NCI-H1930 (cell line): ENCODE measurements at regions not wholly inside any gene's neighbourhood (a gene's known extent, or its start where the extent isn't known, plus 50 kb on each side); places are given as distances from the start of the nearest gene placed in this dataset.
"Not testable (repeated sequence)": the region's sequence is repeated elsewhere in the genome, so short reads cannot be mapped to it uniquely, and the experiment has no call there.

ENCODE experiments used
- DNase-seq, 2 experiments: peaks; one replicate each; lab custom pipeline; 2025; lab: John Stamatoyannopoulos, UW

DNA sequence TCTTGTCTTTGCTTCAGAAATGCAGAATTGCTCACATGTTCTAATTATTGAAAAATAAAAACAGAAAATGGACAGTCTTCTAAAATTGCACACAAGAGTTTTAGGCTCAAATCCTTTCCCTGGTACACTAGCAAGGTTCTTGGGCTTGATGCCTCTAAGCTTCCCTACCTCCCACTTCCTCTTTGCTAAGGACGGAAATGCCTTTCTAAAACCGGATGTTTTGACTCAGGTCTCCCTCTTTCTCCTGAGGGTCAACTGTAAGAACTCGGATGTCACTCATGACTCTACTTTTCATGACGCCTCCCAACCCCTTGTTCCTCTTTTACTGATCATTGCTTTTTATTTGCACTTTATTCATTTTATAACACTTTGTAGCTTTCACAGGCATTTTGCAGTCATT, 613.5 kb downstream of the C6orf118 start:
- DNase-seq: no peak

DNA sequence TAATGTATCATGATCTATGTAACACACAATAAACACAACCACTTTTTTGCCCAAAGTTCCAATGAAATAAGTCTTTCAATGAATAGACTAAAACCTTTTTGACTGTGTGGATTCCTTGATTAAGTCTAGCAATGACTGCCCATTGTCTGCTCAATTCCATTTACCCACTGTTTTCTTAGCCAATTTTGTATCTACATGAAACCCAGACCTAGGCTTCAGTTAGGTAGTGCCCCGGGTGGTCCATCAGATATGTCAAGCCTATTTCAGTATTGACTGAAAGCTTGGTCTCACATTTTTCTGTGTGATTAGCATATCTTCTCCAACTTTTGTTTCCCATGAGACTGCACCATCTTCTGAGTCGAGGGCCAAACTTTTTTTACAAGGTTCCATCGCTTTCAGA, 615.0 kb downstream of the C6orf118 start:
- no peak for DNase-seq

DNA sequence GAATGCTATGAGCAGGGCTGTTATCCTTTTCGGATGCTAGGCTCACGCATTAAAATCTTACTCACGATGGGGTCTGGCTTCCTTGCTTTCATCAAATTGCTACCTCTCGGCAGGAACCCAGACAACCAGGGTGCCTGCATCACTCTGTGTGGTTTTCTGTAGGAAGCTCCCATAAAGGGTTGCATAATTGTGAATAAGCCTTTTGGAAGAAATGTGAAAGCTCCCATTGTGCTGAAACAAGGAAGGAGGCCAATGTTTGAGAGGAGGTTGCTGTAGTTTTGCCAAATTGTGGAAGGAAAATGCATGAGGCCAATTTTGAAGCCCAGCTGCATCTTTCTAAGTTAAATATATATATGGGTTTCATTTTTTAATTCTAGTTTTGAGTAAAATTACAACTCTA, 615.5 kb downstream of the C6orf118 start:
- no peak for DNase-seq

DNA sequence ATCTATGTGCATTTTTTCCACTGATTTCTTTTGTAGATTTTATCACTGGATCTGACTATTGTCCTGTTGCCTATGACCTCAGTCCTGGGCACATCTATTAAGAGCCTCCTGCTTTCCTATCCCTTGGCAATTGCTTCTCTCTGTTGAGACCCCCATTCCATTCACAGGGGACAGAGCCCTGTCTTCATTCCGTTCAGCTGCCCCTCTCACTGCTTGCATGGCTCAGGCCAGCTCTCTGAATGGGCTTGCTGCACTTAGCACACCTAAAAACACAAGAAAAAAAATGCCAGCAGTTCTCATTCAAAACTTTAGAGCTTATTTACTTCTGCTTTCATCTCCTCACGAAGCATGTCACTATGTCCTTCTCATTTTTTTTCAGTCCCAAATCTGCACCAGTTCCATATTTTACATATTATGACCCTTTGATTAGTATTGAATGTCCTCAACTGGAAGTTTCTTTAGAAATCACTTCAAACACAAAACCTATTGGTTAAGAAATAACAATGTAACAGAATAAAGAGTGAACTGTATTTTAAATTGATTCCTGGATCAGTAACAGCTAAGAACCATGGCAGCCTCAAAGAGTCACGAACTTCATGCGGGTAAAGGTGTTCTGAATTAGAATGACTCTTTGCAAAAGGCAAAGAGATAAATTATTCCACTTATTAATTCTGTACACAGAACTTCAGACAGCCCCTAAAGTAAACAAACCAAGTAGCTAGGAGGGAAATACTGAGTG, 616.5 kb downstream of the C6orf118 start:
- DNase-seq: no peak

DNA sequence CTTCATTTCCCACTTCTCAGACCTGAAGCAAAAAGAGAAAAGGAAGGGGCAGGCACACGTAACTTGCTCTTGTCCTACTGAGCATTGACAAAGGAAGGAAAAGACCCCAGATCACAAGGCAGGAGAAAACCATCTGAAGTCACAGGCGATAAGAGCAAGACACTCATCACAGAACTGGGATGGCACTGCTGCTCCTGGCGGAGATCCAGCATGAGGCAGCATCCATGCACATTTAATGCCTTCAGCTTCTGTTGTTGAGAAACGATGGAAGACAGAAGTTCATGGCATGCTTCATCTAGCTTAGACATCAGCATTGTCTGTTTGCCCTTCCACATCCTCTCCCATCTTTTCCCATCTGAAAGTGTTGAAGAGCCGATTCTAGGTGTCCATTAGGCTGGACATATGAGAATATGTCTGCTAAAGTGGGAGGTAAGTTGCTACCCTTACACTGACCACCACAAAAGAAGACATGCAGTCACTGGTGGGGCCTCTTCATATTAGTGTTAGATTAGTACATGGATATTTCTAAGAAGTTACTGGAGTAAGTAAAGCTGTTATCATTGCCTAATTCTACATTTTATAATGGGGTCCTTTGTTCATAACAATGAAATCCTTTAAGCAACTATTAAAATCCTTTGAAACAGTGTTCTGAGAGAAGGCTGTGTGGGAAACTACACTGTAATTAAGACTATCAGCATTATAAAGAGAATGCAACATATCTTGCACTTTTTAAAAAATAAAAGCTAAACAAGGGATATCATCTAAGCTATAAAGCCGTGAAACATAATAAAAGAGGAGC, 618.5 kb downstream of the C6orf118 start:
- DNase-seq: no peak

DNA sequence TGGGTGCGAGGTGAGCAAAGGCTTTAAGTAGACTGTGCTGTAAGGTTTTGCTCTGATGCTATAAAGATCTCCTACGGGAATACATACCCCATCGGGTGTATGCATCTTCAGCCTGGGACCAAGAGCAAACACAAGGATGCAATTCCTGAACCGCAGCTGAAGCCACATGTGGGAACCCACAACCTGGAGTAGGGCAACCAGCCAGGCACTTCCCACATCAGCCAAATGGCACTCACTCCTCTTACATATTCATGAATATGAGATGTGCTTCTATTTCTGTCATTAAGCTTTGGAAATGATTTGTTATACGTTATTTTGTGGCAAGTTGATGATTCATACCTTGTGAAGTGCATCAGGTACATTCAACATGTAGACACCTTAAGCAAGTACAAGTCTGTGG, 619.2 kb downstream of the C6orf118 start:
- no peak for DNase-seq

DNA sequence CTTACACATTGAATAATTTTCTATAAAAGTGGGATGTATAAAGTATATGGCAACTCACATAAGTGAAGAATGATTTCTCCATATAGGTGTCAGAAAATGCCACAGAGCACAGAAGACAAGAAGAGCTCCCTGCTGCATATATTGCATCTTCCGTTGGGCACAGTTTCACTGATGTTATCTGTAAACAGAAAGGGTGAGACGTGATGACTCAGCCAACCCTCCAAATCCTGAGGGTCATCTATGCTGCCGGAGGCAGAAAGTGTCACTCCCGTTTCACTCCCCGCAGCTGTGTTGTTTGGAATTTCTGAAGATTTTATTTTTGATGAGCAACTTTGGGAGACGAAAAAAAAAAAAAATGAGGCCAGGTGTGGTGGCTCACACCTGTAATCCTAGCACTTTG, 644.1 kb downstream of the C6orf118 start:
- DNase-seq: no peak

DNA sequence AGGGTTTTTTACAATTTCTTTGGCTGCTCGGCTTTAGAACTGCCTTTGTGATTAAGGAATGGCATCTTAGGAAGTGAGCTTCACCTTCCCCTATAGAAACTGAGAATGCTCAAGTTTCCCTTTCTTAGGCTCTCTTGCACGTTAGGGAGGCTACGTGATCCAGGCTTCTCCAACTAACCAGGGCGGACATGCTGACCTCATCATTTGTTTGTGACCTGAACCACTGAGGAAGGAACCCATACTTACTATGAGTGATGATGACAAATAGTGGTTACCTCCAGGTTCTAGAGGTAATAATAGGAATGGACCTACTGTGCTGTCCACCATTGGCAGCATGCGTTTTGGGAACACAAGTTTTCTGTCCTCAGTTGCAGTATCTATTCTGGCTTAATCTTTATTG, 645.8 kb downstream of the C6orf118 start:
- no peak for DNase-seq

DNA sequence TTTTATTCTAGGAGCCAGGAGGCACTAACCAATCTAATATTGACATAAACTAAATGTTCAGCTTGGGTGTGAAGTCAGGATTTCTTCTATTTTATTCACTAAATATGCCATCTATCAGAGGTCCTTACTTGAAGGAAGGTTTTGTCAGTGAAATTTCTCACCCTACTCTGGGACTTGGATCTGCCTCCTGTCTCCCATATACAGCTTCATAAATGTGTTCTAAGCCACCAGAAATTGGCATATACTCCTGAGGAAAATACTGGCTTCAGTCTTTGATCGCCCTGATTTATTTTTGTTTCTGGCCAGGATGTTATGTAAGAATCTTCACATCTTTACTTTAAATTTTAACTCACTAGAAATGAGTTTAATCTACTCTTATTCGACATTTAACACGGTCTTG, 647.7 kb downstream of the C6orf118 start:
- no peak for DNase-seq

DNA sequence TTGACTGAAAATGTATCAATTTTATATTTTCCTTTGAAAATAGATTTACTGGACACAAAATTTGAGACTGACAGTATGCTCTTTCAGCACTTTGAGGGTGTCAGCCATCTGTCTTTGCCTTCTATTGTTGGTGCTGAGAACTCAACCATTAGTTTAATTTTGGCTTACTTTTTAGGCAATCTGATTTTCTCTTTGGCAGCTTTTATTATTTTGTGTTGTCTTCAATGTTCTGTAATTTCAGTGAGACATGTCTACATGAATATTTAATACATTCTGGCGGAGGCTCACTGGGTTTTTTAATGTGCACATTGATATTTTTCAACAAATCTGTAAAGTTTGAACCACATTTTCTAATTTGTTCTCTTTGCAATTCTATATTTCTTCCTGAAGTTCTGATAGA, 648.6 kb downstream of the C6orf118 start:
- DNase-seq: no peak

DNA sequence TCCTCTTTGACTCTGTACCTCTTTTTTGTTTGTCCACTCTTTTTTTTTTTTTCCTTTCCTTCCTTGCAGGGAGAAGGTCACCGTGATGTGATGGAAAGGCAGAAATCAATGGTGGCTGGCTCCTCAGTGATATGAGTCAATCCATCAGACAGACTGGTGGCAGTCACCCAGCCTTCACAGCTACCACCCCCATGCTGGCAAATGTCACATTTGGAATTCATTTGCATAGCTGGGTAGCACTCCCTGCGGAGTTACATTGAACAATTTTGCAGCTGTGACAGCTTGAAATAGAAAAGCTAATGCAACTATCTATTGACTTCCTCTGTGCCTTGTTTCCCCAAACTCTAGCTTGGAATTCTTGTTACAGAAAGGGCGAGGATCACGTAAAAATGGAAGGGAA, 668.4 kb downstream of the C6orf118 start:
- DNase-seq: no peak

DNA sequence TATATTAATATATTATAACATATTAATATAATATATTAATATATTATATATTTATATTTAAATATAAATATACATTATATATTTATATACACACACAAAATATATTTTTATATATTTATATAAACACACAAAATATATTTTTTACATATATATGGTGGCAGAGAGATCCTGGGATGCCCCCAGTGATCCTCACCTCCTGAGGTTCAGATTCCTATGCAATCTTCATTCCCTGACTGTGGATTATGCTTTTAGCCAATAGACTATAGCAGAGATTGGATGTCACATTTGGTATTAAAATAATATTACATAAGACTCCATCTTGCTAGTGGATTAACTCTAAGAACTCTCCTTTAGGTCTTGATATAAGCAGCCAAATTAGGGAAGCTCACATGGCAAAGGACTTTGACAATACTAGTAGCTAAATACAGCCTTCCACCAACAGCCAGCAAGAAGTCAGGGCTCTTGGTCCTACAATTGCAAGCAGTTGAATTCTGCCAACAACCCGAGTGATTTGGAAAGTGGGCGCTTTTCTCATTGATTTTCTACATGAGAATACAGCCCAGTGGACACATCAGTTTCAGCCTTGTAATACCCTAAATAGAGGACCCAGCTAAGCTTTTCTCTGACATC, 681.0 kb downstream of the C6orf118 start:
- DNase-seq: no peak

DNA sequence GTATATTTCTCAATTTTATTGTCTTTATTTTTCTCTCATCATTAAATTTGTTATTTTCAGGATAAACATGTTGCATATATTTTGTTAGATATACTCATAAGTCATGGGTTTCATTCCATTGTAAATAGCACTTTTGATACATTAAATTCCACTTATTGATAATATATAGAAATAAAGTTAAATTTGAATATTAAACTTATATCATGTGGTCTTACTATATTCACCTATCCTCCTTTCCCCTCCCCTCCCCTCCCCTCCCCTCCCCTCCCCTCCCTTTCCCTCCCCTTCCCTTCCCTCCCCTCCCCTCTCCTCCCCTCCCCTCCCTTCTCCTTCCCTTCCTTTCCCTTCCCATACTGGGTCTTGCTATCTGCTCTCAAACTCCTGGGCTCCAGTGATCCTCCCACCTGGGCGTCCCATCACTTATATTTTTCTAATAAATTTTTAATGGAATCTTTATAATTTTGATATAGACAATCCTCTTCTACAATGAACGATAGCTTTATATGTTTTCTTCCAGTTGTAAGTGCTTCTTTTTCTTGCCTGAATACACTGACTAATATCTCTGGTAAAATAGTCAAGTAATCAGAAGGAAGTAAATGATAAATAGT, 692.4 kb downstream of the C6orf118 start:
- DNase-seq: no peak

DNA sequence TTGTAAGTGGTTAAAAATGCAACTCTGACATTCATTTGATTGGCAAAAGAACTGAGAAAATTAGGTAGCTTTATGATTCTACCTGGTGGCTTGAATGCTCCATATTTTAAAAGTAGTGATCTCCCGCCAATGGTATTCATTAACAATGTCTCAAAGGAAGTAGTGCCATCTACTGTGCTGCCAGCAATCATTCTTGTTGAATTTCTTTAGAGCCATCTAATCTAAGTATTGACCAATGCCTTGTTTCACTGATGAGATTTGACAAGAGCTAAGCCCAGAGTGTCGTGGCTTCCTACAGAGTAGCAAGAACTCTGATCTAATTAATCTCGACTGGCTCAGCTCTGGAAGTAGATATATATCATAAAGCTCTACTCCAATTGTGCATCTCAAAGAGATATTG, 696.7 kb downstream of the C6orf118 start:
- no peak for DNase-seq

DNA sequence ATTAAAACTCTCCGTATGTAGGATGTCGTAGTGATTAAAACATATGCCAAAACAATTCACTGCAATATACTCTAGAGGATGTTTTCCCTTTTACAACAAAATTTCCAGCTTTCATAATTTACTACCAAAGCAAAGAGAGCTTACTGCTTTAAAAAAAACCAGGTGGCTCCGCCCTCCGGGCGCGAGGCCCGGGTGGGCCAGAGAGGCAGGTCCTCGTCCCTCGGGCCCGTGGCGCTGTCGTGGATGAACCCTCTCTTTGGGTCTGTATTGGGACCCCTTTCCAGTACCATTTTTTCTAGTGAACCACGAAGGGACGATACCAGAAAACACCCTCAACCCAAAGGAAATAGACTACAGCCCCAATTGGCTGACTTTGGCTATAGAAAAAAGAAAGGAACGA, 698.5 kb downstream of the C6orf118 start:
- DNase-seq: not testable (repeated sequence)

DNA sequence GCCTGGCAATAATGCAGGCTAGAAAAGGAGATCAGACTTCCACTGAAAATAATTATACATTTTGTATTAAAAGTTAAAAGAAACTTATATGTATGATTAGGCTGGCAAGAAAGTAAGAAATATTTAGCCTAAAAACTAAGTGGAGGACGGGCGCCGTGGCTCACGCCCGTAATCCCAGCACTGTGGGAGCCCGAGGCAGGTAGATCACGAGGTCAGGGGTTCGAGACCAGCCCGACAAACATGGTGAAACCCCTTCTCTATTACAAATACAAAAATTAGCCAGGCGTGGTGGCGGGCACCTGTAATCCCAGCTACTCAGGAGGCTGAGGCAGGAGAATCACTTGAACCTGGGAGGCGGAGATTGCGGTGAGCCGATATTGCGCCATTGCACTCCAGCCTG, 707.0 kb downstream of the C6orf118 start:
- DNase-seq: not testable (repeated sequence)

DNA sequence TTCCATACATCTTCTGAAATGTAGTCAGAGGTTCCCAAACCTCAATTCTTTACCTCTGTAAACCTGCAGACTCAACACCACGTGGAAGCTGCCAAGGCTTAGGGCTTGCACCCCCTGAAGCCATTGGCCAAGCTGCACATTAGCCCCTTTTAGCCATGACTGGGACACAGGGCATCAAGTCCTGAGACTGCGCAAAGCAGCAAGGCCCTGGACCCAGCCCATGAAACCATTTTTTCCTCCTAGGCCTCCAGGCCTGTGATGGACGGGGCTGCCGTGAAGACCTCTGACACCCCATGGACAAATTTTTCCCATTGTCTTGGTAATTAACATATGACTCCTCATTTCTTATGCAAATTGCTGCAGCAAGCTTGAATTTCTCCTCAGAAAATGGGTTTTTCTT, 727.8 kb downstream of the C6orf118 start:
- no peak for DNase-seq

DNA sequence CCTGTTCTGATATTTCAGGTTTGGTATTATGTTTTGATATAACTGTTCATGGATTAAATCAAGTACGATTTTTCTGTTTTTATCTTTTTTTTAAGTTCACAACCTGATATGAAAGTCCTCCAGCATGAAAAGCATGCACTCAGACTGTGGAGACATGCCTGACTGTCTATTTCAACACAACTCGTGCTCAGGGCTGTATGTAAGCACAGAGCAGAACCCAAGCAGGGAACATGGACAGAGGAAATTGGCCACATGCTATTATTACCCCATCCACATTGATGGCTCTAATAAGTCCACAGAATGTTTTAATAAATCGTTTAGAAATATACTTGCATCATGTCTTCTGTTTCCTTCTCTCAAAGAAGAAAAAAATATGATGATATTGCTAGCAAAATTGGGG, 730.4 kb downstream of the C6orf118 start:
- no peak for DNase-seq

DNA sequence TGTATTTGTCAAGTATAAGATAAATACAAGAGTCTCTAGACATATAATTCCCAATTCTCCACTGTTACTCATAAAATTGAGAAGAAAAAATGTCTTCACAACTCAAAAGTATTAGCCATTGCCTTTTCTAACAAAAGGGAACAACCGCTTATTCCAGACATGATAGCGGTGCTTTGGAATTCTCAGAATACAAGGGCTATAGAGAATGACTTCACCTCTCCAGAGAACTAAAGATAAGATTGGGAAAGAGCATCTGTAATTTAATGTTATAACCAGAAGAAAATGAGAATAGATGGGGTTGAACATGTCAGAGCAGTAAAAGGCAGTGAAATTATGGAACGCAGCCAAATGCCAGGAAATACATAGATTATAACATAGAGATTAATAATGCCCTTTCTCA, 730.8 kb downstream of the C6orf118 start:
- no peak for DNase-seq

DNA sequence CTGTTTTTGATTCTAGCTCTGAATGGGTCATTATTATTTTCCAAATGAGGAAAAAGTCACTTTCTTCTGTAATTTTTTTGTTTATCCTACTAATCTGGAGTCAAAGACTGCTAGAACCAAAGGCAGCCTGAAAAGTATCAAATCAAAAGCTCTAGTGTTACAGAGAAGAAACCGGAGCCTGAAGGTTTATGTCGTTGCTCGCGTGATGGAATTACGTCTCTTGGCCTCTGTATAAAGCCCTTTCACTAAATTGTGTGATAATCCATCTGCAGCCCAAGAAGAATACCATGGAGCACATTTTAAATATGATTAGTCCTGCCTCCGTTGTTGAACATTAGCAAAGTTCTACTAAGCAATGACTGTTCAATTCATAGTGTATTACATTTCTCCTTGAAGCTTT, 738.6 kb downstream of the C6orf118 start:
- no peak for DNase-seq

DNA sequence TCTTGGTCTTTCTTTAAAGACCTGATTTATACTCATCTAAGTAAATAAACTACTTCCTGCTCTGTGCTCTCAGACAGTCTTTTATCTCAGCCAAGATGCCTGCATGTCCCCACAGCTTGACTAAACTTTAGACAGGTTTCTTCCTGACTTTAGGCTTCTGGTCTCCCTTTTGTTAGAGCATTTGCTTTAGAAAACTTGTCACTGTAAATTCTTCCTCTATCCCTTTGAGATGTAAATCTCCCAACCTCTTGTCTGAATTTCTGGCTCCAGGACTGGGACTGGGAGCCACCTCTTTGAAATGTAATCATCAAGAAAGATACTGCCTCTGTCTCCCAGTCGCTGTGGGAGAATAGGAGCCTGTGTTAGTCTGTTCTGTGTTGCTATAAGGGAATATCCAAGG, 739.9 kb downstream of the C6orf118 start:
- no peak for DNase-seq

DNA sequence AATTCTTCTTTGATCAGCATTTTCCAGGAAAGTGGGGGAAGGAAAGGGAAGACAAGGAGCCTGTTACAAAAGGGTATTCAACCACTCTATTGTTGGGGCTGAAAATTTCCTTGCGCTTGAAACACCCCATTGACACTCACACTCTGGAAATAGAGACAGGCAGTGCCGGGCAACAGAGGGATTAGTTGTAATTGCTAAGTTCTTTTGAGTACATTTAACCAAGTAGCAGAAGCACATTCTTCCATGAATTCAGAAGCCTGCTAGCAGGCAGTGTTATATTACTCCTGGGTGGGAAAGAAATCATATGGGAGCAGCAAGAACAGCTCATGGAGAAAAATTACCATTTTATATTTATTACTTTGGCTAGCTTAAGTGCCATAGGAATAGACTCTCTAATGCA, 745.5 kb downstream of the C6orf118 start:
- DNase-seq: no peak

DNA sequence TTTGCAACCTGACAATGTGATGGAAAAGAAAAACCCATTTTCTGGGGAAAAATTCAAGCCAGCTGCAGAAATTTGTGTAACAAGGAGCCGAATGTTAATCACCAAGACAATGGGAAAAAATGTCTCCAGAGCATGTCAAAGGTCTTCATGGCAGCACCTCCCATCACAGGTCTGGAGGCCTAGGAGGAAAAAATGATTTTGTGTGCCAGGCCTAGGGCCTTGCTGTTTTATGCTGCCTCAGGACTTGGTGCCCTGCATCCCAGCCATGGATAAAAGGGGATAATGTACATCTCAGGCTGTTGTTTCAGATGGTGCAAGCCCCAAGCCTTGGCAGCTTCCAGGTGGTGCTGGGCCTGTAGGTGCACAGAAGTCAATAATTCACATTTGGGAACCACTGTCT, 747.7 kb downstream of the C6orf118 start:
- DNase-seq: no peak
